Erythroblast (primary cell): ENCODE measurements at regions not wholly inside any gene's neighbourhood (a gene's known extent, or its start where the extent isn't known, plus 50 kb on each side); places are given as distances from the start of the nearest gene placed in this dataset.

Experiments
- GATA1 ChIP-seq: IDR thresholded peaks from 2 replicates; pipeline ENCODE4 v1.6.1; 2011; ENCODE audit warnings: low read depth, mild to moderate bottlenecking, control low read depth, low read length, moderate library complexity
- POLR2A ChIP-seq: IDR thresholded peaks from 2 replicates; pipeline ENCODE4 v1.6.1; 2011; ENCODE audit warnings: mild to moderate bottlenecking, low read length

- TF ChIP-seq POLR2A (no peak), GATA1 (no peak)
Observed at GRCh38 chr6:137980777-137981176, 113.7 kb downstream of the TNFAIP3 start.
